CD14-positive monocyte (primary cell): ENCODE measurements at regions not wholly inside any gene's neighbourhood (a gene's known extent, or its start where the extent isn't known, plus 50 kb on each side); places are given as distances from the start of the nearest gene placed in this dataset.

Source experiments
- DNase-seq, 3 donors: peaks; one replicate each; pipeline ENCODE4 v3.0.0-alpha.2; 2011 to 2022
- H2AFZ ChIP-seq: 2 replicates; pipeline ENCODE4 v1.6.0; 2012; ENCODE audit warnings: mild to moderate bottlenecking, low read depth, low read length, inconsistent platforms; ENCODE audit not compliant: insufficient read depth, poor library complexity, severe bottlenecking
- H3K27ac ChIP-seq, 2 donors: 1 replicate in 1 of 2; 2 replicates in 1 of 2; pipeline ENCODE4 v1.5.1; 2012 to 2013; ENCODE audit warnings: low read length in 2 of 2, control low read depth in 1 of 2, inconsistent platforms in 1 of 2, low read depth in 1 of 2, mild to moderate bottlenecking in 1 of 2
- H3K27me3 ChIP-seq, 2 donors: one replicate each; pipeline versions ENCODE4 v1.6.0 to v1.6.1; 2011 to 2013; ENCODE audit warnings: low read length in 2 of 2; ENCODE audit not compliant: control insufficient read depth in 2 of 2, insufficient read depth in 2 of 2
- H3K36me3 ChIP-seq, 2 donors: replicated peaks in 1 of 2; 1 replicate in 1 of 2; 2 replicates in 1 of 2; pipeline versions ENCODE4 v1.5.1 to v1.6.1; 2012 to 2013; ENCODE audit warnings: low read length in 2 of 2, control low read depth in 1 of 2, inconsistent platforms in 1 of 2, mild to moderate bottlenecking in 1 of 2; ENCODE audit not compliant: insufficient read depth in 2 of 2, control insufficient read depth in 1 of 2
- H3K4me1 ChIP-seq, 2 donors: 1 replicate in 1 of 2; 2 replicates in 1 of 2; pipeline versions ENCODE4 v1.5.1 to v1.6.1; 2012 to 2013; ENCODE audit warnings: low read length in 2 of 2, control low read depth in 1 of 2, inconsistent platforms in 1 of 2, mild to moderate bottlenecking in 1 of 2, moderate library complexity in 1 of 2; ENCODE audit not compliant: insufficient read depth in 2 of 2, control insufficient read depth in 1 of 2
- H3K4me2 ChIP-seq: replicated peaks from 2 replicates; pipeline ENCODE3; 2012; ENCODE audit warnings: low read length, moderate library complexity, mild to moderate bottlenecking; ENCODE audit not compliant: poor library complexity, severe bottlenecking; ENCODE audit errors: extremely low read depth
- H3K4me3 ChIP-seq, 3 experiments: fragments of 200-600 bp in 1 of 3; sonication (generic) in 1 of 3; replicated peaks in 1 of 3; 1 replicate in 2 of 3; 2 replicates in 1 of 3; pipeline ENCODE4 v1.5.1; 2011 to 2013; ENCODE audit warnings: low read length in 3 of 3, mild to moderate bottlenecking in 3 of 3, control low read depth in 2 of 3, low read depth in 2 of 3, inconsistent platforms in 1 of 3, moderate library complexity in 1 of 3
- H3K79me2 ChIP-seq: 2 replicates; pipeline ENCODE4 v1.6.0; 2012; ENCODE audit warnings: mild to moderate bottlenecking, control low read depth, inconsistent platforms, low read length, moderate library complexity; ENCODE audit not compliant: insufficient read depth
- H3K9ac ChIP-seq: 2 replicates; pipeline ENCODE4 v1.6.0; 2017; ENCODE audit warnings: low read length, mild to moderate bottlenecking; ENCODE audit not compliant: insufficient read depth, poor library complexity, severe bottlenecking
- H3K9me3 ChIP-seq, 2 donors: replicated peaks in 1 of 2; 1 replicate in 1 of 2; 2 replicates in 1 of 2; pipeline versions ENCODE4 v1.5.1 to v1.6.1; 2012 to 2013; ENCODE audit warnings: low read length in 2 of 2, control low read depth in 1 of 2; ENCODE audit not compliant: control insufficient read depth in 1 of 2, insufficient read depth in 1 of 2
- H4K20me1 ChIP-seq: 2 replicates; pipeline ENCODE4 v1.6.0; 2012; ENCODE audit warnings: mild to moderate bottlenecking, low read length, control low read depth, moderate library complexity; ENCODE audit not compliant: insufficient read depth
- H3K27ac Mint-ChIP-seq, 7 donors: one replicate each; pipeline ENCODE4 v1.8.0; 2020; ENCODE audit warnings: mild to moderate bottlenecking in 7 of 7, mixed read lengths in 7 of 7, moderate library complexity in 6 of 7, inconsistent platforms in 2 of 7
- H3K27me3 Mint-ChIP-seq, 3 donors: one replicate each; pipeline ENCODE4 v1.8.0; 2021 to 2022; ENCODE audit warnings: low read depth in 3 of 3, mild to moderate bottlenecking in 3 of 3, mixed read lengths in 3 of 3, moderate library complexity in 3 of 3, inconsistent platforms in 1 of 3
- H3K36me3 Mint-ChIP-seq, 2 donors: one replicate each; pipeline ENCODE4 v1.8.0; 2020; ENCODE audit warnings: mixed read lengths in 2 of 2, inconsistent platforms in 1 of 2, mild to moderate bottlenecking in 1 of 2
- H3K4me1 Mint-ChIP-seq: one replicate; pipeline ENCODE4 v1.8.0; 2020; ENCODE audit warnings: mild to moderate bottlenecking, mixed read lengths
- H3K4me3 Mint-ChIP-seq, 2 donors: one replicate each; pipeline ENCODE4 v1.8.0; 2020; ENCODE audit warnings: mild to moderate bottlenecking in 2 of 2, mixed read lengths in 2 of 2, moderate library complexity in 1 of 2
- H3K9me3 Mint-ChIP-seq, 7 donors: one replicate each; pipeline ENCODE4 v1.8.0; 2020 to 2022; ENCODE audit warnings: mixed read lengths in 7 of 7, mild to moderate bottlenecking in 6 of 7, moderate library complexity in 6 of 7, inconsistent platforms in 2 of 7
- WGBS: methylation state at CpG from one replicate; pipeline ENCODE4 v1.1.5; 2013; ENCODE audit warnings: missing lambda C conversion rate; ENCODE audit not compliant: insufficient coverage; 5-methylcytosine and 5-hydroxymethylcytosine counted together
- intact Hi-C, 2 donors: fragments of 100-400 bp; cut with micrococcal nuclease; formaldehyde crosslinking; loops; one replicate each; pipeline versions ENCODE4 v1.15.0 to v1.15.1; 2023
- TF ChIP-seq, protein P1 (sequence below): fragments of 200-600 bp; IDR thresholded peaks from one replicate; pipeline ENCODE4 v1.8.0; 2022; ENCODE audit warnings: antibody characterized with exemption, mild to moderate bottlenecking

DNA sequence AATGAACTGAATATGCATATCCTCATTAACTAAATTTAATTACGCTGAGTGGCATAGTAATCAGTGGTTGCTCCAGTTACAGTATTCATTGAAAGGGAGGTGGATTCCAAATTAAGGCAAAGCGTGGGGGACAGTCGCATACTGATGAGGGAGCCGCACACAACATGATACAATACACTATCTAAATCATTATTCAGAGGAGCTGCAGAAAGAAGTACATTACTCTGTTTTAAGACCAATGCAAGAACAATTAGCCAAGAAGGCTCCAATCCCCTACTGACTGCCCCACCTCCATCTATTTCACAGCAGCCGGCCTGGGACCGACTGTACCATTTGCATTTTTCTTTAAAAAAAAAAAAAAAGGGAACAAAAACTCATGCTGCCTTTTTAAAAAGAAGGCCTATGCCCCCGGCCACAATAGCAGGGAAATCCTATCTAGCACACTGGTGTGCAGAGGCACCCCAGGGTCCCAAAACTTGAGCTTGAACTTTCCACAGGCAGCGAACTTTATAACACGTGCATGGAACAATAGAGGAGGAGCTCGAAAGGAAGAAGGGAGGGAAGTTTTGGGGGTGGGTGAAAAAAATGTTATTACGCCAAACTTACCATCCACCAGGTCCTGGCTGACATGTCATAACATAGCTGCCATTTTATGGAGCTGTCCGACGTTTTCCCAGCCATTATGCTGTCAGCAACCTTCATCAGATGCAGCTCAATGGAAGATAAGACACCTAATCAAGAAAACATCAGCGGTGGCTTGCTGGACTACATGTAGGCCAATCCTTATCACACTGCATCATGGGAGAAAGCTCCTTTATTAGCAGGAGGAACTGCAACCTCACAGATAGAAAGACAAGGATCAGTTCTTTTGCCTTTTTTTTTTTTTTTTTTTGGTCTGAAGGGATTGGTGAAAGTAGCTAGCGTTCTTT lies 161.6 kb downstream of the ZDHHC21 start:
- Histone ChIP-seq H3K36me3 (no peaks in the 10 kb centered on the region), H4K20me1 (no peaks in the 10 kb centered on the region), H3K4me1 (no peaks in the 10 kb centered on the region), H3K27me3 (no peaks in the 10 kb centered on the region), H3K79me2 (no peaks in the 10 kb centered on the region), H3K4me3 (no peak overlapping the region), H3K9ac (no peak overlapping the region), H3K9me3 (no peaks in the 10 kb centered on the region), H2AFZ (no peak overlapping the region), H3K27ac (no peak overlapping the region), H3K4me2 (no peak overlapping the region)
- TF ChIP-seq, protein P1, sequence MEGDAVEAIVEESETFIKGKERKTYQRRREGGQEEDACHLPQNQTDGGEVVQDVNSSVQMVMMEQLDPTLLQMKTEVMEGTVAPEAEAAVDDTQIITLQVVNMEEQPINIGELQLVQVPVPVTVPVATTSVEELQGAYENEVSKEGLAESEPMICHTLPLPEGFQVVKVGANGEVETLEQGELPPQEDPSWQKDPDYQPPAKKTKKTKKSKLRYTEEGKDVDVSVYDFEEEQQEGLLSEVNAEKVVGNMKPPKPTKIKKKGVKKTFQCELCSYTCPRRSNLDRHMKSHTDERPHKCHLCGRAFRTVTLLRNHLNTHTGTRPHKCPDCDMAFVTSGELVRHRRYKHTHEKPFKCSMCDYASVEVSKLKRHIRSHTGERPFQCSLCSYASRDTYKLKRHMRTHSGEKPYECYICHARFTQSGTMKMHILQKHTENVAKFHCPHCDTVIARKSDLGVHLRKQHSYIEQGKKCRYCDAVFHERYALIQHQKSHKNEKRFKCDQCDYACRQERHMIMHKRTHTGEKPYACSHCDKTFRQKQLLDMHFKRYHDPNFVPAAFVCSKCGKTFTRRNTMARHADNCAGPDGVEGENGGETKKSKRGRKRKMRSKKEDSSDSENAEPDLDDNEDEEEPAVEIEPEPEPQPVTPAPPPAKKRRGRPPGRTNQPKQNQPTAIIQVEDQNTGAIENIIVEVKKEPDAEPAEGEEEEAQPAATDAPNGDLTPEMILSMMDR = no peak
- Mint-ChIP-seq H3K27me3 (peaks cover 1 to 6% (median 4%) of the 10 kb centered on the region in 3 donors), H3K4me3 (no peak overlapping the region), H3K36me3 (no peaks in the 10 kb centered on the region), H3K9me3 (peaks cover 0 to 7% (median 1%) of the 10 kb centered on the region in 7 donors), H3K4me1 (no peaks in the 10 kb centered on the region), H3K27ac (no peak overlapping the region)
- WGBS = 75% methylated on average over 5 of the region's 15 CpGs
- no peak for DNase-seq
- intact Hi-C loops = no loop called here

DNA sequence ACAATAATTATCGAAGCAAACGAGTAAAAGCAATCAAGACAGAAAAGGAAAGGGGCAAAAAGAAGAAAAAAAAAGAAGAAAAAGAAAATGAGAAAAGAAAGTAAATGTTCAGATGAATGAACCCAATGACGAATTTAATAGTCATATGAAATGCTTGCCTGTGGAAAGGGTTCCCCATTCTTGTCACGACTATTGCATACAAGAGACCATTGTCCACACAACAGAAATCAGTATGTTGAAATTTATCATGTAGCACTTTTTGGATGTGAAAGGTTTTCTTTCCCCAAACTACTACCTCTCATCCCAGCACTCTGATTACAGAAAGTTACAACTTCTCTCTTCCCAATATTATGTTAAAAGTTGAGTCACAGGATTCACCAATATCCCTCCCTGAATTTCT lies 162.4 kb downstream of the ZDHHC21 start:
- no peak overlapping the region for H2AFZ ChIP-seq
- H3K4me3 ChIP-seq = no peak overlapping the region
- Mint-ChIP-seq H3K4me3 (no peak overlapping the region), H3K36me3 (no peaks in the 10 kb centered on the region), H3K27ac (no peak overlapping the region), H3K27me3 (peaks cover 0 to 6% (median 1%) of the 10 kb centered on the region in 3 donors), H3K9me3 (peaks cover 0 to 5% (median 0%) of the 10 kb centered on the region in 7 donors), H3K4me1 (no peaks in the 10 kb centered on the region)
- intact Hi-C loops = no loop called here
- DNase-seq = no peak
- no peaks in the 10 kb centered on the region for H3K9me3 ChIP-seq
- no peak overlapping the region for H3K9ac ChIP-seq
- H3K4me1 ChIP-seq = no peaks in the 10 kb centered on the region
- H3K36me3 ChIP-seq = no peaks in the 10 kb centered on the region
- H3K4me2 ChIP-seq = no peak overlapping the region
- no peaks in the 10 kb centered on the region for H4K20me1 ChIP-seq
- H3K79me2 ChIP-seq = no peaks in the 10 kb centered on the region
- no peak overlapping the region for H3K27ac ChIP-seq
- no peaks in the 10 kb centered on the region for H3K27me3 ChIP-seq
- TF ChIP-seq, protein P1 = no peak
- WGBS = no CpG with 5 or more reads among the region's 4 CpGs
